NT2/D1 (cell line): ENCODE measurements at regions not wholly inside any gene's neighbourhood (a gene's known extent, or its start where the extent isn't known, plus 50 kb on each side); places are given as distances from the start of the nearest gene placed in this dataset.

Source experiments
- SUZ12 ChIP-seq: IDR thresholded peaks from 2 replicates; pipeline ENCODE4 v1.6.1; 2011; ENCODE audit not compliant: insufficient read length, insufficient read depth; ENCODE audit errors: extremely low read depth
- YY1 ChIP-seq: IDR thresholded peaks from 2 replicates; pipeline ENCODE4 v1.6.1; 2011; ENCODE audit not compliant: insufficient read length, insufficient read depth
- ZNF274 ChIP-seq: IDR thresholded peaks from 2 replicates; pipeline ENCODE4 v1.6.1; 2011; ENCODE audit warnings: mild to moderate bottlenecking, low read depth, low read length

- TF ChIP-seq YY1 (no peak), SUZ12 (no peak), ZNF274 (no peak)
Observed at GRCh38 chr3:166752214-166752613, 627.9 kb downstream of the ZBBX start.
